ENCODE measurements at regions not wholly inside any gene's neighbourhood (a gene's known extent, or its start where the extent isn't known, plus 50 kb on each side); places are given as distances from the start of the nearest gene placed in this dataset.

DNA sequence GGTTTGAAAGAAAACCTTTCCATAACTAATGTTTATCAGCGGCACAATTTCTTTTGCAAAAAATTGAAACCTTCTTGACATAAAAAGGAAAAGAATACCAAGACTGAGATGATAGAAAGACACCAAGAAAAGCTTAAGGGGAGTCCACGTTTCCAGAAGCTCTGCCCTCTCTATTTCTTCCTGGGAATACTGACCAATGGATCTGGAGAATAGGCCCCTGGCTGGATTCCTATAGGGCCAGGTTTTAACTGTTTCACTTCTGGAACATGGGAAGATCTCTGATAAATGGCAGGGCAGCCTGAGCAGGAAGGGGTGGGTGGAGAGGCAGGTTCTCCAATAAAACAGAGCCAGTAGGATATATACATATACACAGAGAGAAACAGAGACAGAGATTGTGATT, 413.4 kb upstream of the JARID2 start:
- DNase-seq = no peak

DNA sequence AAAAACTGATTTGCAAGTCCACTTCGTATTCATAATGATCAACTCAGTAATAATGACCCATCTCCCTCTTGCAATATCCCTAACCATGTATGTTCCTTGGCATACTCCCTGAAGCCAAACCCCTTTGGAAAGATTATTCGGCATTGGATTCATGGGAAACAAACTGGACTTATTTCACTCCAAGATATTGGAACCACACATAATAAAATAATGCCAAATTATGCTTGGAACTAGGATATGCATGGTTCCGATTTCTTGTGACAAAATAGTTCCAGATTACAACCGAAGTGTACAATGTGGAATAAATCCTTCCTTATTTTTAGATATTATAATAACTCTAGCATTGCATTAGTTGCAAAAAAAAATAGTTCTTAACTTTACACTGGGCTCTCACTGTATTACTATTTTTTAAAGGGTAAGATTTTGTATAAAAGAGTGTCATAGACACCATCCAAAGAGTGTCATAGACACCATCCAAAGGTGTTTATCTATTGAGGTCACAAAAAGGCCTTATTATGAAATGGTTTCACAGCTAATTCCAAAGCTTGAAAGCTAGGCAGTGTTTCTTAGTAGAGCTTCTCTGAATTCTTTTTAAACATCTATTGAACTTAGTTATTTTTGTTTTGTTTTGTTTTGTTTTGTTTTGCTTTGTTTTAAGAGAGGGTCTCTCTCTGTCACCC, 410.9 kb upstream of the JARID2 start:
- no peak for DNase-seq

- no peak for DNase-seq
Measured at GRCh38 chr6:14837435-14837834, 408.4 kb upstream of the JARID2 start.

DNA sequence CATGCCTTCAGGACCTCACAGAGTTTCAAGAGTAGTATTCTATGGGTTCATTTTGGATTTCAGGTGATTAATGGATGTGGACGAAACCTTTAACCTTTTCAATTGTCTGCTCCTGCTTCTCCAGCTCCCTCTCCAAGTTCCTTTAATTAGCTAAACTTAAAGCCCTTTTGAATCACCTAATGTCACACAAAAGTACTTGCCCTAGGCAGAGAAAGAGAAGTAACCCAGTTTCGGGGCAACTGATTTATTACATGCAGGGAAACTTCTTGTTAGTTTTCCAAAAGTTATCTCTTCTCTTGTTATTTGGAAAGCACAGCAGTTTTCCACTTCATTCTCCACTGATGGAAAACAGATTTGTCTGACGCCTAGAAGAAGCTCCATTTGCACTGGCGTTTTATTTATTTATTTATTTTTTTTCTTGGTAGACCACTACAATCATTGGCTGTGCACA, 407.7 kb upstream of the JARID2 start:
- no peak for DNase-seq

GRCh38 chr6:14841901-14842421, 403.9 kb upstream of the JARID2 start:
- no peak for DNase-seq

DNA sequence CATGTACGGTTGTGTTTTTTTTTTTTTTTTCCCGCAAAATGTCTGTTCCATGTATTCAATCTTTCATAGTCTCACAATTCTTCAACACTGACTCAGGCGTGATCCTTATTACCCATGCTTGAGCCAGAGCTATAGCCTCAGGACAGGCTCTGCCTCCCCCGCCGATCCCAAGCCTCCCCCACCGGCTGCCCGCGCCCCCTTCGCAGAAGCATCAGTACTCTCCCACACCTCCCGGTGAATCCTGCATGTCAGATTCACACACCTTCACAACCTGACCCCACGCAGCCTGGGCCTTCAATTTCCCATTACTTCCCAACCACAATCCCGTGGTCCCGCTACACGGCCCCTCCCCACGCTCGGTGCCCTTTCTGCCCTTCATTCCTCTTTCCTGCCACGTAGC, 401.5 kb upstream of the JARID2 start:
- DNase-seq = no peak

- DNase-seq = no peak
Measured at GRCh38 chr6:14848019-14848418, 397.9 kb upstream of the JARID2 start.

GRCh38 chr6:14849185-14849584, 396.7 kb upstream of the JARID2 start:
- no peak for DNase-seq

DNA sequence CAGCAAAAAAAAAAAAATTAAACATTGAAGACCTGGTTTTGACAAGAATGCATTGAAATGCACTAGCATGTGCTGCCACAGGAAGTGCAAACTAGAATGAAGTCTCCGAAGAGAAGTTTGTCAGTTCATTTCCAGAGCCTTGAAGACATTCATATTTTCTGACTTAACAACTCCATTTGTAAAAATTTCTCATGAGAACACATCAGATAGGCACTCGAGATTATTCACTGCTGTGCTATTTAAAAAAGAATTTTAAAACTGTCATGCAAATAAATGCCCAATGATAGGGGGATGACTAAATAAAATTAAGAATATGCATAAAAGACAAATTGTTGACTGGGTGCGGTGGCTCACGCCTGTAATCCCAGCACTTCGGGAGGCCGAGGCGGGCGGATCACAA, 394.6 kb upstream of the JARID2 start:
- no peak for DNase-seq

DNA sequence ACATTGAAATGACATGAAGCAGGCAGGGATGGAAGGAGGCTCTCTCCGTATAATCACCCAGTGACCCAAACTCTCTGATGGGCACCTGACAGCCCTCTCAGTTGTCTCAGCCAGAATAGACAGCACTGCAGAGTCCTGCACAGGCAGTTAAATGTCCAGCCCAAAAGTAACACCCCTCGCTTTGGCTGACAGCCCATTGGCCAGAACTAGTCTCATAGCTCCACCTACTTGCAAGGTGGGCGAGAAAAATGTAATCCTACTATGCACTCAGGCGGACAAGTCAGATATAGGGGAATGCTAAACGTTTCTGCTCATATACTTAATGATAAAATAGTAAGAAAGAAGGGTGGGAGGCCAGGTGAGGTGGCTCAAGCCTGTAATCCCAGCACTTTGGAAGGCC, 393.5 kb upstream of the JARID2 start:
- DNase-seq = no peak

DNA sequence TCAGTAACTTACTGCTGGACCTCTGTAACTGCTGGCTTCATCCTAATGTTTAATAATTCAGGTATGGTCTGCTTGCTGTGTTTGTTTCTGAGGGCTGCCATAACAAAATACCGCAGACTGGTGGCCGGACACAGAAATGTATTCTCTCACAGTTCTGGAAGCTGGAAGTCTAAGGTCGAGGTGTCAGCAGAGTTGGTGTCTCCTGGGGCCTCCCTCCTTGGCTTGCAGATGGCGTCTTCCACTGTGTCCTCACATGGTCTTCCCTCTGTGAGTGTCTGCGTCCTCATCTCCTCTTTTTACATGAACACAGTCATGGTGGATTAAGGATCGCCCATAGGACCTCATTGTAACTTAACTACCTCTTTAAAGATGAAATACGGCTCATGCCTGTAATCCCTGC, 389.7 kb upstream of the JARID2 start:
- no peak for DNase-seq

DNA sequence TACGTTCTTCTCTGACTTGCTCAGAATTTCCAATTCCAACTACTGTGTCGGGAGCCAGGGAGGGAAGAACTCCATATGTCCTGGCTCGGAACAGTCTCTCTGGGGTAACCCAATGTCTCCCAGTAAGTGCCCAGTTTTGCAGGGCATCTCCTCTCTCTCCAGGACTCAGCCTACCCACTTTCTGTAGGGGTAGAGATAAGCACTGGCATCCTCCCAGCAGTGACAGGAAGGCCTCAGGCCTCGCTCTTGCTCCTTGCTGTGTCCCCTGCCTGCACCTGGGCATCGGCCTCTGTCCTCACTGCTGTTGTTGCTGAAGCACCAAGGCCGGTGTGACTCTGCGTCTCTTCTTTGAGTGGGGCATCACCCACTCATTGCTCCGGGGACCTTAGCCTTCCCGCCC, 388.9 kb upstream of the JARID2 start:
- no peak for DNase-seq

- DNase-seq = no peak
Measured at GRCh38 chr6:14857501-14857900, 388.4 kb upstream of the JARID2 start.

GRCh38 chr6:14858808-14859207, 387.1 kb upstream of the JARID2 start:
- no peak for DNase-seq

GRCh38 chr6:14860774-14861173, 385.1 kb upstream of the JARID2 start:
- DNase-seq = no peak

- DNase-seq = no peak
Measured at GRCh38 chr6:14861491-14861943, 384.4 kb upstream of the JARID2 start.

DNA sequence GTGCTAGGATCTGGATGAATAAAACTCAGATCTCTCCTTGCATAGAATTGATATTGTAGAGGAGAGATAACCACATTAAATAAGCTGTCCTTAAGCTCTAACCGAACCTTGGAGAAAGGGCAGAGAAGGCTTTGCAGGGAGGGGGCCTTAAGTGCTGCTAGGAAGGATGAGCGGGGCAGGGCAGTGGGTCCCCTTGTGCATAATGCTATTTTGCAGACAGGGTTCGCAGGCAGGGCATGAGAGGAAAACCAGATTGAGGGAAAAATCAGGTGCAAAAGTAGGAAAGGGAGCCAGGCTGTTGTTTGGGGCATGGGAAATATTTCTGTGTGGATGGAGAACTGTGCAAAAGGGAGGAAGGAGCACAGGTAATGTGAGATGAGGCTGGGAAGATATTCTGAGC, 383.0 kb upstream of the JARID2 start:
- no peak for DNase-seq

DNA sequence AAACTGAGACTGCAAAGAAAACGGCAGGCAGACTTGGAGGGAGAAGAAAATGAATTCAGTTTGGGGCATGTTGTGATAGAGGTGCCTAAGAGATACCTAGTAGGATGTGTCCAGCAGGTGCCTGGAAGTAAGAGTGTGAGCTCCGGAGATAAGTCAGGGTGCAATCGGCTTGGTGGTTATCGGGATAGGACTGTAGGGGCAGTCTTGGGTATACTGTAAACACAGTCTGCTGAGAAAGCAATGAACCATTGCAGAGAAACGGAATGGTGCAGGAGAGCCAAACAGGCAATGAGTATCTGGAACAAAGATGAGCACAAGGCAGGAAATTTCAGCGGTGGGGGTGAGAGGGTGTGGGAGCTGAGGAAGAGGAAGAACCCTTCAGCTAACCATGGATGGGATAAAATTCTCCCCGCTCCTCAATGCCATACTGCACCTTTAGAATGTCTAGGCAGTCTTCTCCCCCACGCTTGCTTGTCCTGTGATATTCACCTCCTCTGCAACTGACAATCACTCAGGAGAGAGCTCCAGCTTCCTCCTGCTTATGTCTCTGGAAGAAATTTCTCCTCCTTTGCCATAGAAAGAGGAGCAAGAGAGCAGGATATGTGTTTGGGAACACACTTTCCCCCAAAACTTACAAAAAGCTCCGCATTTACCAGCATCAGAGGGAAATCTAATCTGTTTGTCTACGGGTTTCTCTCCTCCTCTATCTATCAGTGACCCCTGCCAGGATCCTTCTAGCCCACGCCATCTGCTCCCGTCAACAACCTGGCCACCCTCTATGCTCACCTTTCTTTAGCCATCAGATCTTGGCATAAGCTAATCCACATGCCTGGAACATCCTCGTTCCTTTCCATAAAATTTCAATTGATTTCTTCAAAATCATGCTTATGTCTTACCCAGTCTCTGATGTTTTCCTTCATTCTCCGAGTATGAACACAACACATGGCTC, 381.7 kb upstream of the JARID2 start:
- DNase-seq = no peak

DNA sequence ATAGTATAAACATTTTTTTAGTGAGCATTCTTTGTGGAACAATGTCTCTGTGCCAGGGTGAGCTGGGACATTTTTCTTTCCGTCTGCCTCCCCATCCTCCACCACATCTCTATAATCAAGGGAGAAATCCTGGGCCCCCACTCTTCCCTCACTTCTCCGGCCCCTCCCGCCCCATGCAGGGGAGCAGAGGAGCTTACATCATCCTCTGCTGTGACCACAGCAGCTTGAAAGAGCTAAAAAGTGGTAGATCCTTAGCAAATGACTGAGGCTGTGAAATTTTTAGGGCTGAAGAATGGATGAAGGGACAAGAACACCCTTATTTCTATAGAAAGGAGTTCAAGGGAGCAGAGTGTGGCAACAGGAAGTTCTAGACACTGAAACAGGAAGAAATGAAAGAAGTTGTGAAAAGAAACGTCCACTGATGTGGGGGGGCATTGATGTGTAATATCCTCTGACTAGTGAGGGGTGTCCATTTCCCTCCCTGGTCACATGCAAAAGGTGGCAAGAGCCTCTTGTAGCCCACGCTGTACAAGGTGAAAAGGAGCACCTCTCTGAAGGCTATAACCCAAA, 380.3 kb upstream of the JARID2 start:
- DNase-seq = no peak

- DNase-seq = no peak
Measured at GRCh38 chr6:14867802-14868201, 378.1 kb upstream of the JARID2 start.

GRCh38 chr6:14871221-14871620, 374.6 kb upstream of the JARID2 start:
- no peak for DNase-seq

DNA sequence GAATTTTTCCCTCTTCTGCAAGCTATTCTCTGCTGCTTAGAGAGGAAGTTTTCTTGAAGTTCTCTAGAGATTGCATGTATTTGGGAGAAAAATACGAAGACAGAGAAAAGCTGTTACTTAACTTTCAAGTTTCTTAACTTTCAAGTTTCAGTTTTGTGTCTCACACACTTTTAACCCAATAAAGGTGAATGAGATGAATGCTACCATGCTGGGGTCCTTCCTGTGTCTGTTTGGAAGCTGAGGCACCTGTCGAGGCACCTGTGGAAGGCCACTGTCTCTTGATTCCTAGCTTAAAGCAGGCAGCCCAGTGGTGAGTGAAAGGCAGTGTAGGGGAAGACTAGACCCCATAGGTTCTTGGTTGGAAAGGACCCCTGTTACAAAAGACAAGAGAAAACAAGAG, 372.8 kb upstream of the JARID2 start:
- no peak for DNase-seq

- DNase-seq = no peak
Measured at GRCh38 chr6:14873781-14874441, 372.0 kb upstream of the JARID2 start.
